Hepatocyte (in vitro differentiated cells): ENCODE measurements at regions not wholly inside any gene's neighbourhood (a gene's known extent, or its start where the extent isn't known, plus 50 kb on each side); places are given as distances from the start of the nearest gene placed in this dataset.

ENCODE experiments used
- EZH2 ChIP-seq: fragments of 200-600 bp; sonication (generic); IDR thresholded peaks from 2 replicates; pipeline ENCODE4 v1.6.1; 2016; ENCODE audit warnings: antibody characterized with exemption, mild to moderate bottlenecking, borderline replicate concordance
- TF ChIP-seq, protein P1 (sequence below): fragments of 200-600 bp; sonication (generic); IDR thresholded peaks from 2 replicates; pipeline ENCODE4 v1.5.1; 2016; ENCODE audit warnings: antibody characterized with exemption, mild to moderate bottlenecking; ENCODE audit not compliant: poor library complexity

GRCh38 chr21:23950344-23950743, 1656.9 kb downstream of the MRPL39 start:
- TF ChIP-seq, protein P1, sequence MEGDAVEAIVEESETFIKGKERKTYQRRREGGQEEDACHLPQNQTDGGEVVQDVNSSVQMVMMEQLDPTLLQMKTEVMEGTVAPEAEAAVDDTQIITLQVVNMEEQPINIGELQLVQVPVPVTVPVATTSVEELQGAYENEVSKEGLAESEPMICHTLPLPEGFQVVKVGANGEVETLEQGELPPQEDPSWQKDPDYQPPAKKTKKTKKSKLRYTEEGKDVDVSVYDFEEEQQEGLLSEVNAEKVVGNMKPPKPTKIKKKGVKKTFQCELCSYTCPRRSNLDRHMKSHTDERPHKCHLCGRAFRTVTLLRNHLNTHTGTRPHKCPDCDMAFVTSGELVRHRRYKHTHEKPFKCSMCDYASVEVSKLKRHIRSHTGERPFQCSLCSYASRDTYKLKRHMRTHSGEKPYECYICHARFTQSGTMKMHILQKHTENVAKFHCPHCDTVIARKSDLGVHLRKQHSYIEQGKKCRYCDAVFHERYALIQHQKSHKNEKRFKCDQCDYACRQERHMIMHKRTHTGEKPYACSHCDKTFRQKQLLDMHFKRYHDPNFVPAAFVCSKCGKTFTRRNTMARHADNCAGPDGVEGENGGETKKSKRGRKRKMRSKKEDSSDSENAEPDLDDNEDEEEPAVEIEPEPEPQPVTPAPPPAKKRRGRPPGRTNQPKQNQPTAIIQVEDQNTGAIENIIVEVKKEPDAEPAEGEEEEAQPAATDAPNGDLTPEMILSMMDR: no peak
- TF ChIP-seq EZH2: no peak
